NCI-H2081 treated with DMSO at 0.1 percent for 48 hours (cell line): ENCODE measurements at regions not wholly inside any gene's neighbourhood (a gene's known extent, or its start where the extent isn't known, plus 50 kb on each side); places are given as distances from the start of the nearest gene placed in this dataset.

Source experiments
- DNase-seq: peaks from one replicate; lab custom pipeline; 2025; lab: John Stamatoyannopoulos, UW

DNA sequence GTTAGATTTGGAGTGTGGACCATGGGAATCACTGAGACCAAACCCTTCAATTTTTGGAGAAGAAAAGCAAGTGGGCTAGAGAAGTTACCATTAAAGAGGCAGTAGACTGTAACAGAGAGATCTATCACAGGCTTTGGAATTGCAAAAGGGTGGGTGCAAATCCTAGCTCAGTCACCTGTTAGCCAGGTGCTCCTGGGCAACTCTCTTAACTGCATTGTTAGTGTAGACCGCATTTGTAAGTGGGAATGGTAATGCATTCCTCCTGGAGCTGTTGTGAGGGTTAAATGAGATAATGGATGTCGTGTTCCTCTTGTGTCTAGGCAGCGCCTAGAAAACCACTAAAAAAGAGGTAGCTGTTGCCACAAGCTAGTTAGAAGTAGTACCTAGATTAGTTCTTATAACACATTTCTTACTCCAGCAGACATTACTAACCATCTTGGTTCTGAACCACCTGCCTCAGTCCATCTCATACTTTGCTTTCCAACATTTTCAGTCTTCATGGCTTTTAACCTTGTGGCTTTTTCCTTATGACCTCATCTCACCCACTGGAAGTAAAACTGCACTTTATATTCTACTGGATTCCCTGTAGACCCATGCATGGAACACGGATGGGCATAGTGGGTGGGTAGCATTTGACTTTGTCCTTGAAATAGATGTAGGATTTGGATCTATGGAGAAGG is 153.0 kb downstream of the HIPK3 start:
- no peak for DNase-seq
